HL-60 (cell line): ENCODE measurements at regions not wholly inside any gene's neighbourhood (a gene's known extent, or its start where the extent isn't known, plus 50 kb on each side); places are given as distances from the start of the nearest gene placed in this dataset.

Source experiments
- CTCF ChIP-seq: IDR thresholded peaks from one replicate; pipeline ENCODE4 v1.5.1; 2011; ENCODE audit warnings: low read length, control low read depth, inconsistent platforms; ENCODE audit not compliant: insufficient read depth
- GABPA ChIP-seq: IDR thresholded peaks from 2 replicates; pipeline ENCODE4 v1.6.1; 2012; ENCODE audit warnings: low read depth
- POLR2AphosphoS5 ChIP-seq: IDR thresholded peaks from 2 replicates; pipeline ENCODE4 v1.6.1; 2012; ENCODE audit warnings: low read depth
- REST ChIP-seq: IDR thresholded peaks from 2 replicates; pipeline ENCODE4 v1.6.1; 2012; ENCODE audit warnings: low read depth; ENCODE audit not compliant: insufficient replicate concordance
- SPI1 ChIP-seq: IDR thresholded peaks from 2 replicates; pipeline ENCODE4 v1.6.1; 2012; ENCODE audit warnings: low read depth, mild to moderate bottlenecking, borderline replicate concordance

- TF ChIP-seq CTCF (no peak), POLR2AphosphoS5 (no peak), REST (no peak), GABPA (no peak), SPI1 (no peak)
Measured at GRCh38 chr7:35865287-35865686, 64.4 kb downstream of the SEPTIN7 start.
